ENCODE measurements at regions not wholly inside any gene's neighbourhood (a gene's known extent, or its start where the extent isn't known, plus 50 kb on each side); places are given as distances from the start of the nearest gene placed in this dataset.

- TF ChIP-seq CTCF (IDR thresholded peaks at IDR 0.05 in 8 of 11, conservative IDR thresholded peaks at IDR 0.05 in 3 of 11) = no peak
- no peak for TF ChIP-seq POLR2AphosphoS5 (IDR thresholded peaks at IDR 0.05)
- TF ChIP-seq POLR2A (IDR thresholded peaks at IDR 0.05) = no peak
Observed at GRCh38 chr6:120759570-120759969, 574.7 kb downstream of the TBC1D32 start.

All from spleen (tissue), 7 donors.